NCI-H82 (cell line): ENCODE measurements at regions not wholly inside any gene's neighbourhood (a gene's known extent, or its start where the extent isn't known, plus 50 kb on each side); places are given as distances from the start of the nearest gene placed in this dataset.
A peak's percentile ranks its signal among the peaks of the same experiment; 100 is the strongest.

ENCODE experiments used
- DNase-seq: peaks from one replicate; lab custom pipeline; 2025; lab: John Stamatoyannopoulos, UW

DNA sequence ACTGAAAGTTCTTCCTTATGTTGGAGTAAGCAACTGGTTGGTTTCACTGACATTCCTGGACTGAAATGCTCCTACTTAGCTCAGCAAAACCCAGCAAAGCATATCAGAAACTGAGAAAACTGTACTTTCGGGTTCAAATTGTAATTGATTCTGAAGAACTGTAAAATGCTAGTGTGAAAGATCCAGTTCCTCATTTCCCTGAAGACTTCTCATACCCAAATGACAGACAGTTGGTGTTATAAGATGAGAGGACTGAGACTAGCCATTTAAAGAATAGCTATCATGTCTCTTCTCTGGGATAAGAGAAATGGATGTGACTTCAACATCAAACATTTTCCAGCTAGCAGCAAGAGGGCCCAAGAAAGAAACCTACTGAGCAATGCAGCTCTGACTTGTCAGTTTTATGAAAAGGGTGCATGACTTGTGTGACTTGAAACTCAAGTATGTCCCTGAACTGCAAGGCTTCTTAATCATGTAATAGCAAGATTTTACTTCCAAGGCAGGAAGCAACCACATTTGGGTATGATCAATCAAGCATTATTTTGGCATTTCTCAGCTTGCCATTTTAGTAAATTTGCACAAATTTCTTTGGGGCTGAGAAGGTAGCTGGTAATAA, 420.3 kb upstream of the MMADHC start:
- DNase-seq: no peak

DNA sequence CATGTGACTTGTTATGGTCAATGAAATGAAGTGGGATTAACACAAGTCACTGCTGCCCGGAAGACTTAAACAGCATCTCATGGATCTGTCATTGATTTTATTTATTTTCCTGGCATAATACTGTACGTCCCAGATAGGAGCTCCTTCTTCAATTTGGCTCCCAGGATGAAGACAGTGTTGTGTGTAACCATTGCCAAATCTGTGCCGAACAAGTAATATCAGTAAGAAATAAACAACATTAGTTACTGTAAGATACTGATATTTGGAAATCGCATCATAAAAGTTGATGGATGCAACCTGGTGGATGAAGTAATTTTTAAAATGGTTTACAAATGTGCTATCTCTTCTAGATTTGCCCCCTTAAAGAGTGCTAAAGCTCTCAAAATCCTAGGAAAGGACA, 419.0 kb upstream of the MMADHC start:
- no peak for DNase-seq

DNA sequence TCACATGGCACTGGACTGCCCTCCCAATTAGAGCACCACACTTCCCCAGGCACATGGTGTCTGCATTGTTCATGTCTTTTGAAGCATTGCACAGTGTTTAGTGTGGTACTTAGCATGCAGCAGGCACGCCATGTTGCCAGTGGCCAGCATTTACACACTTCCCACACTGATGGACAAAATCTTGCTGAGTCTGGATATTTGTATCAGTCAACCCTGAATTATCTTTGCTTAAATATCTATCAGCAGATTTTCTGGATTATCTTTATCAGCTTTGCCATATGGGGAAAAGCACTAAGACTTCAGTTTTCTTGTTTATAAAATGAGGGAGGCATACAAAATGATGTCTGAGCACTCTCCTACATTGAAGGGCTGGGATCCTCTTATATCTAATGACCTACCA, 416.0 kb upstream of the MMADHC start:
- DNase-seq: peak; percentile 35

DNA sequence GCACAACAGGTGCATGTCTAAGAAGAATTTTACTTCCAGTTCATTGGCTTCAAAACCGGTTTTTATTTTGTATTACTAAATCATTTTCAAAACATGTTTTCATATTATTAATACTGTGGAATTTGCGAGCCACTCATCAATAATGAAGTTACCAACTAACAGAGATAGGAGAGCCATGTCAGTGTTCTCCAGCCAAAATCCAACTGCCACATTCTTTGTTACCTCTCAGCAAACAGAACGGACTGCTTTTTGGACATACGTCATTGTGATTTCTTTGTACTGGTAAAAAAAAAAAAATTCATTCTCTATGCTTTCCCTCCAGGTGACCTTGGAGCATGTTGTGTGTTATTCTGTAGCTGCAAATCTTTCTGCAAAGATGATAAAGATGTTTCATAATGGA, 414.2 kb upstream of the MMADHC start:
- no peak for DNase-seq

DNA sequence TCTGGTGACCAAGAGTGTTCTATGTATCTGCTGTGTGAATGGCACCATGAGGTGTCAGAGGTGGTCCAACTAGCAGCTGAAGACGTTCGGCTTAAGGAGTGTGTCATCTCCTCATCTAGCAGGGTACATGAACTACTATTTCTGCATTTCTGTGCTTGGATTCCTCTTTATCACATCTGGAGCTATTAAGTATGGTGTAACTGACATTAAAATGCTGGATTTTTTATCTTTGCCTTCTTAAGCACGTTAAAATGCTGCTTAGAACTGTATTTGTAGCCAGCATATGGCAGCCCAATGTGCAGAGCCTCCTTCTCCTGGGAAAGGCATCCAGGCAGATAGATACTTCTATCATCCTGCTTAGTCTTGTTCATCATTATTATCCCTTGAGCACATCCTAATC, 409.3 kb upstream of the MMADHC start:
- DNase-seq: no peak

DNA sequence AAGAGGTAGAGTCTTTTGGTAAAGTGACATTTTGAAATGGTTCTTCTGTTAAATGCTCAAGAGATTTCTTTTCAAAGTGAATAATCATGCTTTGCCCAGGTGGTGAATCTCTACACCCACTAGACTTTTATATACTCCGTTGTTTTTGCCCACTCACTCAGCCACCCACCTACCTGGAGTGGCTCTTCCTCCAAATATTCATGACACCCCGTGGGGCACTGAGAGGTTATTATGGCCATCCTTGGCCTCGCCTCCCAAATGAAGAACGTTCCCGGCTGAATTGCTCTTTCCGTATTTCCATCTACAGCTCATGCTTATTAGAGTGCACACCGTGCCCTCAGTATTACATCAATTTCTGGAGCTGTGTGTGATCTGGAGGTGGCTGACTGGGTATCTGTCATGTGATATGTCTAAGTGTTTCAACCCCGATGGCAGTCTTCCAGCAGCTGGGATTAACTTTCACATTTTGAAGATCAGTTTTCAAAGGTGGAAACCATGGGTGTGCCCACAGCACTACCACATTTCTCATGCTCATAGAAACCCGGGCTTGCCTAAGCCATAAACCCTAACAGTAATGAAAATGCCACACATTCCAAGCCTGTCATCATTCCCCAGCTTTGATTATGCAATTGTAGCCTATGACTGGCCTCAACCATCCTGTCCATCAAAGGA, 406.6 kb upstream of the MMADHC start:
- DNase-seq: peak; percentile 40

DNA sequence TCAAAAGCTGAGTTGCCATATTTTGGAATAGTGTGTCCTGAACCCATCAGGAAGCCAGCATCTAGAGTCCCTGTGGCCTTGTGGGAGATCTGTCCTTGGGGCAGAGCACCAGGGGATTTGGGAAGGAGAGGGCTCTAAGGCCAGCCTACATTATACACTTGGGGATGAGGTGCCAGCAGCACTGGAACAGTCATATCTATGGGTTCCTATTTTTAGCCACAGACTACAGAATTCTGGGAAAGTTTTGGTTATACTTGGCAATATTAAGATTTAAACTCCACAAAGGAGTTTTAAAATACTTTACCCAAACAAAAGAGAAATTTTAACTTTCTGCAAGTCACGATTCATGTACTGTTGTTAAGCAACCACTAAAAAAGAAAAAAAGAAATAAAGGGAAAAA, 405.7 kb upstream of the MMADHC start:
- no peak for DNase-seq

DNA sequence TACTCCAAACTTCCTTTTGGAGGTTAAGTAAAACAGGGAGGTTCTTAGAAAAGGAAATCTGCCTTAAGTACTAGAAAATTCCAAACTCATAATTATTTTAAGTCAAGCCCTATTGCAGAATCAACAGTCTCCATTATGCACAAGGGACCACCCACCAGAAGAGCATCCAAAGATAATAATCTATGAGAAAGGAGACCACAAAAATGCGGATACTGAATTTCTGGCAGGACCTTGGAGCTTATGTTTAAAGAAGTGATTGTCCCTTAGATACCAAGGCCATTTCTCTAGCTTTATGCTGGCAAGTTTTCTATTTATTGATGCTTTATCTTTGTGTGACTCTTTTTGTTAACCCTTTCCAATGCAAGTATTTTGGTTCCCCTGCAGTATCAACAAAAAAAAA, 404.0 kb upstream of the MMADHC start:
- DNase-seq: no peak

DNA sequence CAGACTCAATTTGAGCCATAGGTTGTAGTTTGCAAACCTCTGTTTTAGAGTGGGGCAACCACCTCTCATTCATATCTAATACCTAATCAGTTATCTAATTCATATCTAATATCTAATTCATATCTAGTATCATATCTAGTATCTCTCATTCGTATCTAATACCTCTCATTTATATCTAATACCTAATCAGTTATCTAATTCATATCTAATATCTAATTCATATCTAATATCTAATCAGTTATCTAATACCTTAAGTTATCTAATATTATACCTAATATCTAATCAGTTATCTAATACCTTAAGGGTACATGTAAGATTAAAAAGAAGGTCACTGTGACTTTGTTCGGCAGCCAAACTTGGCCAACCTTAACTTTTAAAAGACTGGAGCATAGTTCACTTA, 403.4 kb upstream of the MMADHC start:
- no peak for DNase-seq

DNA sequence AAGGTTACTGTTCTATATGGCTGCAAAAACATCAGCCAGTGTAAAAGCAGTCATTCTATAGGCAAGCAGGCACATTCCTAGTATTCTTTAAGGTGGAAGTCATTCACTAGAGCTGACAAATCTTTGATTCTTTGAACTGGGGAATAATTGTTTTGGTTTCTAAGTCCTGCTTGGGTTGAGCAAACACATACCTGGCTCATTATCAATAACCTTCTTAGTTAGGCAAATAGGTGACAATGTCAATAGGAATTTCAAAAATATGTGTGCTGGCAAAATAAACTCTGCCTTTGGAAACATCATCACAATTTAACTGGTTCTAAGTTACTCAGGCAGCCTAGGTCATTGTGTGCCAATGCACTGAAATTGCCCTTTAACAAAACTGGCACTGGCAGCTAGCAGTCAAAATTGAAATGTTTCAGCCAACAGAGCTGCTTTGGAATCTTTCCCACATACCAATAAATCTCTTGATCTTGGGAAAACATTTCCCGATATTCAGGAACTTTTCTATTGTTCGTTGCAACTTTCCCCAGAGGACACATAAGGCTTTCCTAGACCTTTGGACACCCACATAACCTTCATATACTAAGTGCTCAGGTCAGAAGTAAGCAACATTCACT, 402.0 kb upstream of the MMADHC start:
- DNase-seq: no peak

DNA sequence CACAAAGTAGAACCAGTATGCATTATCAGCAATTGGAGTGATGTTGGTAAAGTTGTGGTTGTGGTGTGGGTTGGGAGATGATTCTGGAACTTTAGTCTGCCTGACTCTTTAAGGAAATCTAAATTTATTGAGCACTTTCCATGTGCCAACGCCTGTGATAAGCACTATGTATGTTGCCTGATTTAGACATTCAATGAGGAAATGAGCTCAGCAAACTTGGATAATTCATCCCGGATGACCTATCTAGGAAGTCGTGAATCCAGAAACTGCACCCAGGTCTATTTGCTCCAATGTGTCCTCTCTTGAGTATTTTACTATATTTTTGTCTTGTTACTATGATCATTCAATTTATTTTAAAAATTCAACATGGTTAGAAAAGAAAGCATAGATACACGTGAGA, 400.8 kb upstream of the MMADHC start:
- DNase-seq: no peak

DNA sequence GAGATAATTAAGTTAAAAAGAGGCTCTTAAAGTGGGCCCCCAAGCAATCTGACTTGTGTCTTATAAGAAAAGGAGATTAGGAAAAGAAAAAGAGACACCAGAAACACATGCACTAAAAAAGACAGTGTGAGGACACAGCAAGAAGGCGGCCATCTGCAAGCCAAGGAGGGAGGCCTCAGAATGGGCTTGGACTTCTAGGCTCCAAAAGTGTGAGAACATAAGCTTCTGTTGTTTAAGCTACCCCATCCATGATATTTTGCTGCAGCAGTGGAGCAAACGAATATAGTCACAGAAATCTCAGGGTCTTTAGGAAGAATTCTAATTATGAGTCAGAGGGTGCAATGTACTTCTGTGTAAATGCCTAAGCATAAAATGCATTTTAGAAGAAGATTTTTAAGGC, 399.3 kb upstream of the MMADHC start:
- peak; percentile 35 for DNase-seq

DNA sequence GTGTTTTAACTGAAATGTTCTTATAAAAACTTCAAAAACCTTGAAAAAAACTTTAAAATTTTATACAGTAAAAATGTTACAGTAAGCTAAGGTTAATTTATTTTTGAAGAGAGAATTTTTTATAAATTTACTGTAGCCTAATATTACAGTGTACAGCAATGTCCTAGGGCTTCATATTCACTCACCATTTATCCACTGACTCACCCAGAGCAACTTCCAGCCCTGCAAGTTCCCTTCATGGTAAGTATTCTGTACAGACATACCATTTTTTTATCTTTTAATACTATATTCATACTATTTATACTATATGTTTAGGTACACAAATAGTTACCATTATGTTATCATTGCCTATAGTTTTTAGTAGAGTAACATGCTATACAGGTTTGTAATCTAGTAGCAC, 396.7 kb upstream of the MMADHC start:
- no peak for DNase-seq

DNA sequence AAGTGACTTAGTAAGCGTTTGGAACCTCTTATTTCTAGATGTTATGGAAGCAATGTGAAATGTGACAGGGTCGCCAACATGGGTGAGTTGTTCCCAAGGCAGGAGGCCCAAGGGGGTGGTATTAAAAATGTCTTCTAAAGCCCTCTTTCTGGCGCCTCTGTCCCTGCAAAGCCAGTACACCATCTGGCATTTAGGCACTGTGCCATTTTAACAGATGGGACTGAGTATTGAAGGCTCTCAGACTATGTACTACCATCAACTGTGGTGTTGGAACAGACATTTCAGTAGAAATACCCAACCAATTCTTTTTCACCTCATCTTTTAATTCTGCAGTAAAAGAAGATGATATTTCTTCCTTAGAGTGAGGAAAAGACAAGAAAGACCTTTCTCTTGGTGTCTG, 384.5 kb upstream of the MMADHC start:
- peak; percentile 97 for DNase-seq

DNA sequence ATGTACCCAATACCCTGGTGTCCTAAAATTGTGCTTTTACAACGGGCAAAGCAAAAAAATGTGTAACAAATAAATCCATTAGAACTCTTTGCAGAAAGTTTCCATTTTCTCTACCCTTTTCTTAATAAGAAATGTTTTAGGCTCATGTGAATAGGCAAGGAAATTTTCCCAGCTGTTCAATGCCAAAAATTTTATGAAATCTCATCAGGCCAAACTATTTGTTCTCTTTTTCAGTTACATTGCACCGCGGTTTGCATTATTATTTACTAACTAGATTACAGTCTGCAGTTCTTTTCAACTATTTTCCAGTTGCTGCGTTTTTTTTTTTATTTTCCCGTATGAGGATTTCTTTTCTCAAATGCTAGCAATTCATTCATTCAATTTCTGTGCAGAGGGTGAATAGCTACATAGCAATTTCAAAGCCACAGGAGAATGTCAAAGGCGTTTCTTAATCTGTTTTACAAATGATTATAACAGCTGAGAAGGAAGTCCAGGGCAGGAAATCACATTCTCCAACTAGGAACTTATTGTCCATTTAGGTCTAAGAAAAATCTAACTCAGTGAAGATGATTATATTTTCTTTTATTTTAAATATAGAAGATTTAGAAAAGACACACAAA, 367.5 kb upstream of the MMADHC start:
- no peak for DNase-seq

DNA sequence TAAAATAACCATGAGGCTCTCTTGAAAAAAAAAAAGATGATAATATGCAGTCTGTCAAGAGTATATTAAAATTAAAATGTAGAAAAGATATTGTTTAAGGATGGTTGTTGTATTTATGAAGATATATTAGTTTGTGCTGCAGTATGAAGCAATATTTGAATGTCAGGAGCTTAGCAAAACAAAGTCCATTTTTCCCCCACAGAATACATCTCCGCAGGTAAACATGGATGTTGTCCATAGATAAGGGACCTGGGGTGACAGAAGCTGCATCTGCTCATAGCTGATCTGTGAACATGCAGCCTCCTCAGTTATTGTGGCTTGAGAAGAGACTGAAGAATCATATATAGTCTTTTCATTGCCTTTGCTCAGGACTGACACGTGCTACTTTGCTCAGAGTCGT, 366.1 kb upstream of the MMADHC start:
- no peak for DNase-seq

DNA sequence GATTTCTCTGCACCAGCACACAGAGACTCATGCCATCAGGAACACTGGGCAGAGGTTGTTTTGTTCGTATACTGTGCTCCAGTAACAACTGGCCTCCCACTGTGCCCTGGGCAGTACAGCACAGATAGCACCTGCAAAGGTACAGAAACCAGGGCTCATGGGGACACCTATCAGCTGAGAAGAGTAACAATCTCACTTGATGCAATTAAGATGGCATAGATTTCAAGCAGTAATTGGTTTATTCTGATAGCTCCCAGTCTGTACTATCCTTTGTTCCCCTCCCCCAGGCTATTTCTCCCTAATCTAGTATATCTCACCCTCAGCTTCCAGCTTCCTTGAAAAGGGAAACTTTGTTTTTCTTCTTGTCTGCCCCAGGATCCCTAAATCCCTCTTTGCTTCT, 343.9 kb upstream of the MMADHC start:
- peak; percentile 93 for DNase-seq

DNA sequence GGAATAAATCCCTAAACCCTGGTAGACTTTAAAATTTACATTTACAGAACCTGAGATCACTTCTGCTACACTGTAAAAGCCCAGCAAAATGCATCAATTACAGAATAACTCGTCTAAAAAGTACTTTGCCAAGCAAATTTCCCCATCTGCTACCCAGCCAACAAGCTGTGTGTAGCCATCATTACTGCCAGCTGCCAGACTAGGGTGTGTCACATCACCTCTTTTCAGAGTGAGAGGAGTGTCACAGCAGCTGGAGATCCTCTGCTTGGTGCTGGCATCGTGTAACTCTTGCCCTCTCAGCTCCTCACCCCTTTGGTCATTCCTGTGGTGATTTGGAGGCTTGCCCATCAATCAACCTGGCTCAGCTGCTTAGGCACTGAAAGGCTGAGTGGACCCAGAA, 340.4 kb upstream of the MMADHC start:
- no peak for DNase-seq

DNA sequence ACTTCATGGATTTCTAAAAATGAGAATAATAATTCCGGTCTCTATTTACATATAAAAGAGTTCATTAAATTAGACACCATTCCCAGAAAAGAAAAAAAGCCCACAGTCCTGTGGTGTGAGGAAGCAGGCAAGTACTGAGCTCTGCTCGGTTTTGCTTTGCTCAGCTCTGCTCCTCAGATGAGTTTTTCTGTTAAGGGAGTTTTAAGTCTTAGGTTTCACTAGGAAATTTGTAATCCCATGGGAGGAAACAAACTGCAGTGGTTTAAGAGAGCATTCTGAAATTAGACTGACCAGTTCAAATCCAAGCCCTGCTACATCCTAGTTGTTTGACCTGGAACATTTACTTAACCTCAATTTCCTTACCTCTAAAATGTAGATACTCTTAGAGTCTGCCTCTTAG, 338.6 kb upstream of the MMADHC start:
- no peak for DNase-seq

DNA sequence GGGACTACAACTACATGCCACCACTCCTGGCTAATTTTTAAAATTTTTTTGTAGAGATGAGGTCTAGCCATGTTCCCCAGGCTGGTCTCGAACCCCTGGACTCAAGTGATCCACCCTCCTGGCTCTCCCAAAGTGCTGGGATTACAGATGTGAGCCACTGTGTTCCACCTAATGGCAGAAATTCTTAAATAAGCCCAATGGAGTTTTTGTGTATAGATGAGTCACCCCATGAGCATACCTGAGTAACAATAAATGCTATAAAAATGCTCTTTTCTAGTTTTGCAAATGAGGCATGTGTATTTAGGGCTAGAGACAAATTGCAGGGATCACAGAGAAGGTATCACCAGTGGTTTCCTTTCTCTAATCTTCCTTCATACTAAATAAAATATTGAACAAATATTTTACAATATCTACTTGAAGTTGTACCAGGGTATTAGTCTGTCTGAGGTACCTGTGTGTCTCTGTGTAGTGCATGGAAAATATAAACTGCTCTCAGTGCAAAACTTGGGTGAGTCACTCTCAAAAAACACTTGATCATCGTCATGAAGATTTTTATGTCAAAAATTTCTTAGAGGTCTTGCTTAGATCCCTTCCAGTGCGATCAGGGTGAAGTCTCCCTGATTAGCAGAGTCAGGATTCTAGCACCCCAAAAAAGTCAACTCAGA, 337.1 kb upstream of the MMADHC start:
- no peak for DNase-seq

DNA sequence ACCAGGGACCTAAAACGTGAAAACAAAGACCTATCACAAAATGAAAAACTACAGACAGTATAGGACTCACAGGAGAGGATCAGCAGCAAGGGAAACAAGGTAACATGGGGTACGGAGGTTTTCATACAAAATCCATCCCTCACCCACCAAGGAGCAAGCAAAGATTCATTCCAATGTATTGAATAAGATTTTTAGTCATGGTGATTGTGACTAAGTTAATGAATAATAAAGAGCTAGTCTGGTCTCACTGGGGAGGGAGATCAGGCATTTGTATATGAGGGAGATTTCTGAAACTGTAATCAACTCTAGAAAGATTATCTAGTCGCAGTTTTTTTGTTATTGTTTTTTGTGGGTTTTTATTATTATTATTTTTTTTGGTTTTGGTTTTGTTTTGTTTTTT, 336.5 kb upstream of the MMADHC start:
- no peak for DNase-seq

DNA sequence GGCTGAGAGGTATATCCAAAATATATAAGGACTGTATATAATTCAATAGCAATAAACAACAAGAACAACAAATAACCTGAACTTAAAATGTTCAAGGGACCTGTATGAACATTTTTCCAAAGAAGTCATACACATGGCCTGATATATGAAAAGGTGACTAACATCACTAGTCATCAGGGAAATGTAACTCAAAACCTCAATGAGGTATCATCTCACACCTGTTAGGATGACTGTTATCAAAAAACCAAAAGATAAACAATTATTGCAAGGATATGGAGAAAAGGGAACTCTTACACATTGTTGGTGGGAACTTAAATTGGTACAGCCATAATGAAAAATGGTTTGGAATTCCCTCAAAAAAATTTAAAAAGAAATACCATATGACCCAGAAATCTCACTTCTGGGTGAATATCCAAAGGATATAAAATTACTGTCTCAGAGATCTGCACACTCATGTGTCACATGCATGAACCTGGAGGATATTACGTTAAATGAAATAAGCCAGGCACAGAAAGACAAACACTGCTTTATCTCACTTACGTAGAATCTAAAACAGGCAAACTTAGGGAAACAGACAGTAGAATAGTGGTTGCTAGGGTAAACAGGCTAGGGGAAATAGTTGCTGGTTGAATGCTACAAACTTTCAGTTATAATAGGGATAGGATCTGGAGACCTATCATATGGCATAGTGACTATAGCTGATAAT, 334.5 kb upstream of the MMADHC start:
- no peak for DNase-seq
